HepG2 (cell line): ENCODE measurements at regions not wholly inside any gene's neighbourhood (a gene's known extent, or its start where the extent isn't known, plus 50 kb on each side); places are given as distances from the start of the nearest gene placed in this dataset.
A peak's percentile ranks its signal among the peaks of the same experiment; 100 is the strongest.

ENCODE experiments used
- ATAC-seq: fragments of 200-7000 bp; cut with Tn5 transposase; 3 replicates; pipeline ENCODE4 v1.9.1; 2020; ENCODE audit warnings: mild to moderate bottlenecking, moderate library complexity
- BruUV-seq: library from RNA; stranded (reverse); fragments of 400-500 nt; replicated peaks from 2 replicates; lab custom pipeline; 2021; lab: Mats Ljungman, UMichigan
- CTCF ChIA-PET: fragments of 300-600 bp; formaldehyde crosslinking; extraction: SDS; loops from one replicate; lab custom pipeline; 2021; ENCODE audit warnings: low total read pairs, inconsistent platforms, low intra/inter-chr PET ratio; lab: Yijun Ruan, JAX
- POLR2A ChIA-PET: fragments of 350-600 bp; sonication (Branson Sonifier 250); formaldehyde crosslinking; loops from one replicate; lab custom pipeline; 2020; ENCODE audit warnings: antibody characterized with exemption, inconsistent platforms; lab: Yijun Ruan, JAX
- DNase-seq: peaks from one replicate; pipeline ENCODE4 v3.0.0-alpha.2; 2015; ENCODE audit warnings: low spot score
- FAIRE-seq: peaks from 3 replicates; lab custom pipeline; 2011; peaks lifted over from hg19 to GRCh38; lab: Jason Lieb, UNC
- H2AFZ ChIP-seq: one replicate; pipeline ENCODE4 v1.6.1; 2011; ENCODE audit warnings: low read length, inconsistent platforms
- H3K27ac ChIP-seq: fragments of 300-600 bp; 3 replicates; pipeline ENCODE4 v1.8.0; 2011; ENCODE audit warnings: mixed run types, mild to moderate bottlenecking, mixed read lengths, low read length, inconsistent platforms; ENCODE audit not compliant: insufficient read depth; ENCODE audit errors: extremely low read length
- H3K27me3 ChIP-seq, 2 experiments: fragments of 200-600 bp in 1 of 2; 2 replicates in 1 of 2; 3 replicates in 1 of 2; pipeline versions ENCODE4 v1.6.0 to v1.8.0; 2011; ENCODE audit warnings: low read length in 2 of 2, mild to moderate bottlenecking in 2 of 2, moderate library complexity in 2 of 2, inconsistent platforms in 1 of 2; ENCODE audit not compliant: insufficient read depth in 2 of 2, control insufficient read depth in 1 of 2
- H3K36me3 ChIP-seq, 2 experiments: fragments of 200-600 bp in 1 of 2; replicated peaks in 1 of 2; 2 replicates in 1 of 2; 3 replicates in 1 of 2; pipeline versions ENCODE4 v1.5.1 to v1.8.0; 2011; ENCODE audit warnings: low read length in 2 of 2, inconsistent platforms in 1 of 2; ENCODE audit not compliant: insufficient read depth in 2 of 2, control insufficient read depth in 1 of 2
- H3K4me1 ChIP-seq: 2 replicates; pipeline ENCODE4 v1.5.1; 2012; ENCODE audit warnings: low read length, inconsistent platforms; ENCODE audit not compliant: insufficient read depth
- H3K4me2 ChIP-seq: 2 replicates; pipeline ENCODE4 v1.6.0; 2011; ENCODE audit warnings: low read depth, low read length, inconsistent platforms
- H3K4me3 ChIP-seq, 3 experiments: fragments of 200-600 bp in 1 of 3; sonication (generic), shearing (Covaris generic) in 1 of 3; replicated peaks in 1 of 3; 2 replicates each; pipeline ENCODE4 v1.5.1; 2011 to 2016; ENCODE audit warnings: low read length in 3 of 3, inconsistent platforms in 2 of 3, low read depth in 2 of 3, mild to moderate bottlenecking in 2 of 3, control low read depth in 1 of 3, mixed read lengths in 1 of 3; ENCODE audit not compliant: insufficient read depth in 1 of 3
- H3K79me2 ChIP-seq: one replicate; pipeline ENCODE4 v1.6.1; 2011; ENCODE audit warnings: low read length, inconsistent platforms; ENCODE audit not compliant: insufficient read depth
- H3K9ac ChIP-seq: 2 replicates; pipeline ENCODE4 v1.6.0; 2011; ENCODE audit warnings: mild to moderate bottlenecking, low read depth, low read length, inconsistent platforms; ENCODE audit not compliant: insufficient read depth
- H3K9me3 ChIP-seq: 2 replicates; pipeline ENCODE4 v1.5.1; 2012; ENCODE audit warnings: mild to moderate bottlenecking, low read length
- H4K20me1 ChIP-seq: 2 replicates; pipeline ENCODE4 v1.6.0; 2011; ENCODE audit warnings: inconsistent platforms, mild to moderate bottlenecking, low read length, moderate library complexity; ENCODE audit not compliant: insufficient read depth
- DBP ChIP-seq: sonication (generic); formaldehyde crosslinking; IDR thresholded peaks from 2 replicates; pipeline ENCODE4 v1.4.0; 2020; ENCODE audit warnings: missing genetic modification reagents; ENCODE audit errors: not compliant biosample characterization
- LCORL ChIP-seq, 2 experiments: fragments of 450-650 bp in 1 of 2; sonication (generic) in 1 of 2; formaldehyde crosslinking in 1 of 2; IDR thresholded peaks; 2 replicates each; pipeline versions ENCODE4 v1.5.0 to v1.6.1; 2017 to 2020; ENCODE audit warnings: antibody characterized with exemption in 1 of 2, missing genetic modification reagents in 1 of 2
- MTA1 ChIP-seq: sonication (generic); formaldehyde crosslinking; IDR thresholded peaks from 2 replicates; pipeline ENCODE4 v1.4.0; 2020; ENCODE audit warnings: missing genetic modification reagents, mild to moderate bottlenecking, borderline replicate concordance
- MTA3 ChIP-seq: sonication (generic); formaldehyde crosslinking; IDR thresholded peaks from 2 replicates; pipeline ENCODE4 v1.4.0; 2020; ENCODE audit warnings: missing genetic modification reagents
- NCOA1 ChIP-seq: sonication (generic); formaldehyde crosslinking; IDR thresholded peaks from 2 replicates; pipeline ENCODE4 v1.9.0; 2021; ENCODE audit warnings: missing genetic modification reagents
- NFE2L2 ChIP-seq: fragments of 150-350 bp; IDR thresholded peaks from 2 replicates; pipeline ENCODE4 v1.6.1; 2014; ENCODE audit warnings: low read length
- TEAD2 ChIP-seq: sonication (generic); formaldehyde crosslinking; IDR thresholded peaks from 2 replicates; pipeline ENCODE4 v1.9.0; 2021; ENCODE audit warnings: missing genetic modification reagents
- ZNF552 ChIP-seq: sonication (generic); formaldehyde crosslinking; IDR thresholded peaks from 2 replicates; pipeline ENCODE4 v1.9.0; 2022; ENCODE audit warnings: missing genetic modification reagents, mild to moderate bottlenecking, borderline replicate concordance
- ZNF713 ChIP-seq: sonication (generic); formaldehyde crosslinking; IDR thresholded peaks from 2 replicates; pipeline ENCODE4 v1.4.0; 2020; ENCODE audit warnings: mild to moderate bottlenecking, missing genetic modification reagents
- ZNF75D ChIP-seq: sonication (generic); formaldehyde crosslinking; IDR thresholded peaks from 2 replicates; pipeline ENCODE4 v1.8.1; 2023; ENCODE audit warnings: missing genetic modification reagents, mild to moderate bottlenecking, borderline replicate concordance
- ZNF878 ChIP-seq: sonication (generic); formaldehyde crosslinking; IDR thresholded peaks from 2 replicates; pipeline ENCODE4 v1.8.1; 2023; ENCODE audit warnings: mild to moderate bottlenecking, missing genetic modification reagents, moderate library complexity
- WGBS: methylation state at CpG from one replicate; pipeline ENCODE4 v1.1.6; 2017; ENCODE audit warnings: low lambda C conversion rate; 5-methylcytosine and 5-hydroxymethylcytosine counted together
- in situ Hi-C: cut with HindIII; loops from 2 replicates; pipeline ENCODE4 v1.10.0; 2017; ENCODE audit warnings: low pct_unique_long_range_greater_than_20kb; ENCODE audit not compliant: extremely low pct_ligation_motif_present
- intact Hi-C: fragments of 100-400 bp; cut with micrococcal nuclease; formaldehyde crosslinking; loops from one replicate; pipeline ENCODE4 v1.10.0; 2022; ENCODE audit not compliant: unreplicated experiment

GRCh38 chr4:110904435-110905065, 281.7 kb upstream of the PITX2 start:
- intact Hi-C loops: no loop called here
- TF ChIP-seq MTA3 (CRISPR knock-in tag) (no peak), NFE2L2 (peak; percentile 51; the same call in 1 of the 2 replicates)
- TF ChIP-seq, all 625 proteins: peak for 1
- H3K9ac ChIP-seq: no peak overlapping the region
- 3% methylated on average over 6 of the region's 6 CpGs for WGBS
- ATAC-seq: no peak
- no peaks in the 10 kb centered on the region for H3K9me3 ChIP-seq
- POLR2A ChIA-PET: no interaction called here
- H2AFZ ChIP-seq: no peak overlapping the region
- H3K36me3 ChIP-seq: no peaks in the 10 kb centered on the region
- no peak overlapping the region for H3K4me2 ChIP-seq
- FAIRE-seq: no peak
- H4K20me1 ChIP-seq: no peaks in the 10 kb centered on the region
- H3K4me1 ChIP-seq: no peaks in the 10 kb centered on the region
- no peak for DNase-seq
- in situ Hi-C loops: no loop called here
- H3K79me2 ChIP-seq: no peaks in the 10 kb centered on the region
- no peak overlapping the region for H3K27ac ChIP-seq
- BruUV-seq: no TSS peak
- H3K27me3 ChIP-seq: no peaks in the 10 kb centered on the region
- CTCF ChIA-PET: no interaction called here
- no peak overlapping the region for H3K4me3 ChIP-seq

GRCh38 chr4:110905367-110905766, 282.5 kb upstream of the PITX2 start:
- Histone ChIP-seq H3K9me3 (no peaks in the 10 kb centered on the region), H3K4me3 (no peak overlapping the region), H3K36me3 (no peaks in the 10 kb centered on the region), H4K20me1 (no peaks in the 10 kb centered on the region), H3K79me2 (no peaks in the 10 kb centered on the region), H2AFZ (no peak overlapping the region), H3K4me1 (no peaks in the 10 kb centered on the region), H3K9ac (no peak overlapping the region), H3K4me2 (no peak overlapping the region), H3K27ac (no peak overlapping the region), H3K27me3 (no peaks in the 10 kb centered on the region)
- in situ Hi-C loops: no loop called here
- no peak for ATAC-seq
- no peak for FAIRE-seq
- ChIA-PET POLR2A (no interaction called here), CTCF (no interaction called here)
- BruUV-seq: no TSS peak
- intact Hi-C loops: no loop called here
- TF ChIP-seq ZNF552 (CRISPR knock-in tag): no peak
- TF ChIP-seq NCOA1: no peak
- no peak for TF ChIP-seq MTA1 (CRISPR knock-in tag)
- no peak for TF ChIP-seq ZNF75D (CRISPR knock-in tag)
- TF ChIP-seq TEAD2 (CRISPR knock-in tag): no peak
- TF ChIP-seq DBP (CRISPR knock-in tag): no peak
- TF ChIP-seq ZNF713 (CRISPR knock-in tag): no peak
- TF ChIP-seq LCORL (IDR thresholded peaks at IDR 0.05): no peak
- TF ChIP-seq LCORL (CRISPR knock-in tag; IDR thresholded peaks at IDR 0.05): no peak
- no peak for TF ChIP-seq ZNF878
- DNase-seq: no peak
